H1 (cell line): ENCODE measurements at regions not wholly inside any gene's neighbourhood (a gene's known extent, or its start where the extent isn't known, plus 50 kb on each side); places are given as distances from the start of the nearest gene placed in this dataset.

ENCODE experiments used
- CTCF ChIA-PET: fragments of 300-600 bp; sonication (Branson Sonifier 250); formaldehyde crosslinking; loops from one replicate; lab custom pipeline; 2021; ENCODE audit not compliant: partially characterized antibody; lab: Charles Lee
- POLR2A ChIA-PET: fragments of 300-600 bp; sonication (Branson Sonifier 250); formaldehyde crosslinking; loops from one replicate; lab custom pipeline; 2021; ENCODE audit warnings: inconsistent platforms; ENCODE audit not compliant: partially characterized antibody; lab: Charles Lee
- DNase-seq, 2 experiments: peaks; one replicate each; pipeline versions ENCODE4 v3.0.0 to v3.0.0-alpha.2; 2010 to 2022; ENCODE audit warnings: low spot score in 2 of 2, low read depth in 1 of 2, mixed read lengths in 1 of 2
- FAIRE-seq: peaks from 2 replicates; lab custom pipeline; 2011; peaks lifted over from hg19 to GRCh38; lab: Jason Lieb, UNC
- H2AFZ ChIP-seq: 2 replicates; pipeline ENCODE4 v1.8.1; 2012; ENCODE audit warnings: low read length, inconsistent platforms
- H2AK5ac ChIP-seq: 2 replicates; pipeline ENCODE4 v1.6.1; 2013; ENCODE audit warnings: low read depth, low read length
- H2BK120ac ChIP-seq: replicated peaks from 2 replicates; pipeline ENCODE3; 2013; ENCODE audit warnings: low read depth, low read length, inconsistent platforms
- H2BK12ac ChIP-seq: 2 replicates; pipeline ENCODE4 v1.6.1; 2013; ENCODE audit warnings: low read depth, low read length
- H2BK15ac ChIP-seq: 2 replicates; pipeline ENCODE4 v1.6.1; 2013; ENCODE audit warnings: low read length
- H2BK20ac ChIP-seq: 2 replicates; pipeline ENCODE4 v1.6.1; 2013; ENCODE audit warnings: low read length
- H2BK5ac ChIP-seq: 2 replicates; pipeline ENCODE4 v1.6.1; 2013; ENCODE audit warnings: low read depth, low read length
- H3K14ac ChIP-seq: 2 replicates; pipeline ENCODE4 v1.6.1; 2013; ENCODE audit warnings: inconsistent platforms; ENCODE audit not compliant: insufficient read length
- H3K18ac ChIP-seq: 2 replicates; pipeline ENCODE4 v1.6.1; 2013; ENCODE audit warnings: low read length; ENCODE audit errors: extremely low read depth
- H3K23ac ChIP-seq: 2 replicates; pipeline ENCODE4 v1.6.1; 2013; ENCODE audit warnings: inconsistent platforms; ENCODE audit not compliant: insufficient read length
- H3K23me2 ChIP-seq: 2 replicates; pipeline ENCODE4 v1.6.1; 2013; ENCODE audit warnings: low read depth, low read length
- H3K27ac ChIP-seq: 2 replicates; pipeline ENCODE4 v1.6.1; 2011; ENCODE audit warnings: low read depth, low read length, inconsistent platforms
- H3K27me3 ChIP-seq, 4 experiments: replicated peaks in 1 of 4; 1 replicate in 1 of 4; 2 replicates in 3 of 4; pipeline versions ENCODE4 v1.6.1 to v1.8.1; 2011 to 2013; ENCODE audit warnings: low read length in 3 of 4, mild to moderate bottlenecking in 3 of 4, inconsistent platforms in 2 of 4, mixed read lengths in 2 of 4, moderate library complexity in 1 of 4; ENCODE audit not compliant: control insufficient read depth in 3 of 4, insufficient read depth in 3 of 4; ENCODE audit errors: extremely low read depth in 1 of 4
- H3K36me3 ChIP-seq, 4 experiments: 2 replicates each; pipeline versions ENCODE4 v1.6.1 to v1.8.1; 2011 to 2013; ENCODE audit warnings: mild to moderate bottlenecking in 4 of 4, low read length in 3 of 4, moderate library complexity in 2 of 4, control low read depth in 1 of 4, inconsistent platforms in 1 of 4; ENCODE audit not compliant: insufficient read depth in 4 of 4, control insufficient read depth in 2 of 4
- H3K4ac ChIP-seq: replicated peaks from 2 replicates; pipeline ENCODE3; 2013; ENCODE audit warnings: low read length, low read depth, mixed read lengths, inconsistent platforms; ENCODE audit not compliant: insufficient read length
- H3K4me1 ChIP-seq, 4 experiments: replicated peaks in 1 of 4; 1 replicate in 1 of 4; 2 replicates in 3 of 4; pipeline versions ENCODE4 v1.6.1 to v1.8.1; 2011 to 2013; ENCODE audit warnings: low read length in 3 of 4, inconsistent platforms in 2 of 4, mixed read lengths in 1 of 4; ENCODE audit not compliant: insufficient read depth in 4 of 4, control insufficient read depth in 3 of 4
- H3K4me2 ChIP-seq, 2 experiments: 2 replicates each; pipeline versions ENCODE4 v1.6.1 to v1.8.1; 2011 to 2013; ENCODE audit warnings: low read depth in 2 of 2, low read length in 2 of 2, control low read depth in 1 of 2, inconsistent platforms in 1 of 2, mild to moderate bottlenecking in 1 of 2; ENCODE audit not compliant: insufficient read depth in 1 of 2
- H3K4me3 ChIP-seq, 4 experiments: fragments of 200-600, 300-600 bp in 1 of 4; sonication (generic), shearing (Covaris generic), sonication (Bioruptor Twin) in 1 of 4; 2 replicates each; pipeline versions ENCODE4 v1.5.1 to v1.8.1; 2011 to 2016; ENCODE audit warnings: low read length in 4 of 4, low read depth in 3 of 4, control low read depth in 2 of 4, inconsistent platforms in 2 of 4, mild to moderate bottlenecking in 2 of 4, mixed read lengths in 1 of 4, moderate library complexity in 1 of 4; ENCODE audit not compliant: insufficient read depth in 2 of 4; ENCODE audit errors: extremely low read depth in 1 of 4
- H3K56ac ChIP-seq: replicated peaks from 2 replicates; pipeline ENCODE3; 2013; ENCODE audit warnings: low read depth, mild to moderate bottlenecking, mixed read lengths, low read length, inconsistent platforms; ENCODE audit not compliant: insufficient read length
- H3K79me1 ChIP-seq: 2 replicates; pipeline ENCODE4 v1.6.1; 2013; ENCODE audit warnings: low read depth, low read length, control low read depth
- H3K79me2 ChIP-seq, 2 experiments: 2 replicates each; pipeline versions ENCODE4 v1.6.1 to v1.8.1; 2012 to 2013; ENCODE audit warnings: low read length in 2 of 2, mild to moderate bottlenecking in 2 of 2, inconsistent platforms in 1 of 2; ENCODE audit not compliant: insufficient read depth in 2 of 2, control insufficient read depth in 1 of 2
- H3K9ac ChIP-seq, 4 experiments: replicated peaks in 1 of 4; 1 replicate in 1 of 4; 2 replicates in 3 of 4; pipeline versions ENCODE4 v1.6.1 to v1.8.1; 2011 to 2013; ENCODE audit warnings: low read depth in 3 of 4, low read length in 3 of 4, control low read depth in 2 of 4, mild to moderate bottlenecking in 2 of 4, moderate library complexity in 2 of 4, inconsistent platforms in 1 of 4; ENCODE audit errors: extremely low read depth in 1 of 4
- H3K9me3 ChIP-seq, 2 experiments: 2 replicates each; pipeline versions ENCODE4 v1.6.1 to v1.8.1; 2012 to 2013; ENCODE audit warnings: mild to moderate bottlenecking in 2 of 2, moderate library complexity in 2 of 2, control low read depth in 1 of 2, inconsistent platforms in 1 of 2, low read depth in 1 of 2, low read length in 1 of 2, mixed read lengths in 1 of 2; ENCODE audit not compliant: insufficient read depth in 2 of 2
- H4K20me1 ChIP-seq, 2 experiments: replicated peaks in 1 of 2; 2 replicates each; pipeline versions ENCODE3 to v1.8.1; 2011 to 2013; ENCODE audit warnings: inconsistent platforms in 2 of 2, low read length in 2 of 2, mild to moderate bottlenecking in 1 of 2; ENCODE audit not compliant: insufficient read depth in 2 of 2, control insufficient read depth in 1 of 2
- H4K5ac ChIP-seq: 2 replicates; pipeline ENCODE4 v1.6.1; 2013; ENCODE audit warnings: low read length, low read depth, mixed read lengths, inconsistent platforms; ENCODE audit not compliant: insufficient read length
- H4K8ac ChIP-seq: 2 replicates; pipeline ENCODE4 v1.8.0; 2013; ENCODE audit warnings: mild to moderate bottlenecking, moderate library complexity, low read length, inconsistent platforms; ENCODE audit not compliant: insufficient read depth; ENCODE audit errors: extremely low read depth
- H4K91ac ChIP-seq: replicated peaks from 2 replicates; pipeline ENCODE3; 2013; ENCODE audit warnings: low read length, mixed read lengths, inconsistent platforms; ENCODE audit not compliant: insufficient read length
- CEBPB ChIP-seq: IDR thresholded peaks from 2 replicates; pipeline ENCODE4 v1.6.1; 2012; ENCODE audit warnings: low read depth, low read length
- GABPA ChIP-seq: IDR thresholded peaks from 2 replicates; pipeline ENCODE4 v1.6.1; 2011; ENCODE audit warnings: mild to moderate bottlenecking, low read length, moderate library complexity, borderline replicate concordance; ENCODE audit not compliant: insufficient read depth
- PHF8 ChIP-seq: fragments of 200-600 bp; sonication (generic); conservative IDR thresholded peaks from 2 replicates; pipeline ENCODE4 v1.7.1; 2012; ENCODE audit warnings: low read depth, mild to moderate bottlenecking, inconsistent platforms, low read length, moderate library complexity
- RFX5 ChIP-seq: IDR thresholded peaks from 2 replicates; pipeline ENCODE4 v1.6.1; 2011; ENCODE audit warnings: low read depth, low read length, improper control_type of control experiment, borderline replicate concordance
- SIX5 ChIP-seq: IDR thresholded peaks from 2 replicates; pipeline ENCODE4 v1.6.1; 2011; ENCODE audit warnings: mild to moderate bottlenecking, low read depth, low read length
- TF ChIP-seq, protein P1 (sequence below): IDR thresholded peaks from 2 replicates; pipeline ENCODE4 v1.6.1; 2012; ENCODE audit warnings: low read length, inconsistent platforms
- TF ChIP-seq, protein P2 (sequence below): IDR thresholded peaks from 2 replicates; pipeline ENCODE4 v1.6.1; 2011; ENCODE audit warnings: low read depth, mild to moderate bottlenecking, low read length; ENCODE audit not compliant: insufficient read depth
- TF ChIP-seq, protein P3 (sequence below), 3 experiments: IDR thresholded peaks; 1 replicate in 2 of 3; 2 replicates in 1 of 3; pipeline versions ENCODE4 v1.5.1 to v1.6.1; 2011; ENCODE audit warnings: low read length in 3 of 3, mild to moderate bottlenecking in 3 of 3, inconsistent platforms in 2 of 3, low read depth in 1 of 3, moderate library complexity in 1 of 3; ENCODE audit not compliant: insufficient read depth in 1 of 3; ENCODE audit errors: control extremely low read depth in 1 of 3
- TF ChIP-seq, protein P4 (sequence below): IDR thresholded peaks from 2 replicates; pipeline ENCODE4 v1.6.1; 2012; ENCODE audit warnings: inconsistent platforms

DNA sequence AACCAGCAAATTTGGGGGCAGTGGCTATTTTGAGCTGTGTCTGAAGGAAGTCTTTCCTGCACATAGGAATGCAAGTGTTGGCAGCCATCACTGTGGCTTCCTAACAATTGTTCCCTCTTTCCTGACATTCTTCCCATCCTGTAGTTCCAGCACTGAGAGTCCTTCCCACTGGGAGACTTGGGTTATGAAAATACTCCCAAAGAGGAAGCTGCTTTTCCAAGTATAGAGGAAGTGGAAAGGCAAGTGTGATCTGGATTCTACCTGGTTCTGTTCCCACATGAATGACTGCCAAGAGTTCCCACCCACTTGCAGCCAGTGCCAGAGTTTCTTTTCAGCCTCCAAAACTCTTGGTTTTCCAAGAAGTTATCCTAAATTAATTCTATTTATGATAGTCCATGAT, 98.5 kb upstream of the CD53 start:
- H3K27ac ChIP-seq: no peak overlapping the region
- peaks cover 0 to 2% (median 0%) of the 10 kb centered on the region in 4 experiments; a peak in 1 of 7 replicates for H3K27me3 ChIP-seq
- DNase-seq: no peak
- no peak overlapping the region for H2AK5ac ChIP-seq
- H3K4ac ChIP-seq: no peak overlapping the region
- no peak overlapping the region for H2AFZ ChIP-seq
- no peak overlapping the region for H2BK15ac ChIP-seq
- peaks cover 0 to 2% (median 0%) of the 10 kb centered on the region in 4 experiments; a peak in 1 of 7 replicates for H3K4me1 ChIP-seq
- H2BK120ac ChIP-seq: no peak overlapping the region
- ChIA-PET CTCF (interaction anchor here (1.1 to 3.6 kb wide), 6 partner anchors 9 to 154 kb away, joined by 3 to 19 read pairs (median 4); no protein-coding TSS in a partner anchor), POLR2A (interaction anchor here (0.5 kb wide), 1 partner anchor 258 kb away, joined by 3 read pairs; no protein-coding TSS in a partner anchor)
- no peak overlapping the region for H3K14ac ChIP-seq
- peaks cover 0 to 8% of the 10 kb centered on the region in 2 experiments; a peak in 2 of 4 replicates for H3K9me3 ChIP-seq
- no peak overlapping the region for H2BK12ac ChIP-seq
- no peak overlapping the region for H4K5ac ChIP-seq
- H3K4me3 ChIP-seq: no peak overlapping the region
- H4K20me1 ChIP-seq: no peaks in the 10 kb centered on the region
- no peaks in the 10 kb centered on the region for H3K36me3 ChIP-seq
- H3K18ac ChIP-seq: no peak overlapping the region
- H4K91ac ChIP-seq: no peak overlapping the region
- H4K8ac ChIP-seq: no peak overlapping the region
- no peak overlapping the region for H2BK20ac ChIP-seq
- no peak overlapping the region for H3K4me2 ChIP-seq
- H3K9ac ChIP-seq: no peak overlapping the region
- no peaks in the 10 kb centered on the region for H3K79me2 ChIP-seq
- H3K56ac ChIP-seq: no peak overlapping the region
- no peak for FAIRE-seq
- H2BK5ac ChIP-seq: no peak overlapping the region
- no peak overlapping the region for H3K23ac ChIP-seq
- no peaks in the 10 kb centered on the region for H3K79me1 ChIP-seq
- no peaks in the 10 kb centered on the region for H3K23me2 ChIP-seq
- TF ChIP-seq CEBPB (no peak), GABPA (no peak), SIX5 (no peak), PHF8 (no peak), RFX5 (no peak)
- TF ChIP-seq, protein P1, sequence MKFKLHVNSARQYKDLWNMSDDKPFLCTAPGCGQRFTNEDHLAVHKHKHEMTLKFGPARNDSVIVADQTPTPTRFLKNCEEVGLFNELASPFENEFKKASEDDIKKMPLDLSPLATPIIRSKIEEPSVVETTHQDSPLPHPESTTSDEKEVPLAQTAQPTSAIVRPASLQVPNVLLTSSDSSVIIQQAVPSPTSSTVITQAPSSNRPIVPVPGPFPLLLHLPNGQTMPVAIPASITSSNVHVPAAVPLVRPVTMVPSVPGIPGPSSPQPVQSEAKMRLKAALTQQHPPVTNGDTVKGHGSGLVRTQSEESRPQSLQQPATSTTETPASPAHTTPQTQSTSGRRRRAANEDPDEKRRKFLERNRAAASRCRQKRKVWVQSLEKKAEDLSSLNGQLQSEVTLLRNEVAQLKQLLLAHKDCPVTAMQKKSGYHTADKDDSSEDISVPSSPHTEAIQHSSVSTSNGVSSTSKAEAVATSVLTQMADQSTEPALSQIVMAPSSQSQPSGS: no peak
- TF ChIP-seq, protein P2, sequence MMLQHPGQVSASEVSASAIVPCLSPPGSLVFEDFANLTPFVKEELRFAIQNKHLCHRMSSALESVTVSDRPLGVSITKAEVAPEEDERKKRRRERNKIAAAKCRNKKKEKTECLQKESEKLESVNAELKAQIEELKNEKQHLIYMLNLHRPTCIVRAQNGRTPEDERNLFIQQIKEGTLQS: no peak
- TF ChIP-seq, protein P3, sequence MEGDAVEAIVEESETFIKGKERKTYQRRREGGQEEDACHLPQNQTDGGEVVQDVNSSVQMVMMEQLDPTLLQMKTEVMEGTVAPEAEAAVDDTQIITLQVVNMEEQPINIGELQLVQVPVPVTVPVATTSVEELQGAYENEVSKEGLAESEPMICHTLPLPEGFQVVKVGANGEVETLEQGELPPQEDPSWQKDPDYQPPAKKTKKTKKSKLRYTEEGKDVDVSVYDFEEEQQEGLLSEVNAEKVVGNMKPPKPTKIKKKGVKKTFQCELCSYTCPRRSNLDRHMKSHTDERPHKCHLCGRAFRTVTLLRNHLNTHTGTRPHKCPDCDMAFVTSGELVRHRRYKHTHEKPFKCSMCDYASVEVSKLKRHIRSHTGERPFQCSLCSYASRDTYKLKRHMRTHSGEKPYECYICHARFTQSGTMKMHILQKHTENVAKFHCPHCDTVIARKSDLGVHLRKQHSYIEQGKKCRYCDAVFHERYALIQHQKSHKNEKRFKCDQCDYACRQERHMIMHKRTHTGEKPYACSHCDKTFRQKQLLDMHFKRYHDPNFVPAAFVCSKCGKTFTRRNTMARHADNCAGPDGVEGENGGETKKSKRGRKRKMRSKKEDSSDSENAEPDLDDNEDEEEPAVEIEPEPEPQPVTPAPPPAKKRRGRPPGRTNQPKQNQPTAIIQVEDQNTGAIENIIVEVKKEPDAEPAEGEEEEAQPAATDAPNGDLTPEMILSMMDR (IDR thresholded peaks at IDR 0.05; ENCODE audit: control extremely low read depth in 1 of 3, insufficient read depth in 1 of 3, low read depth in 1 of 3, low read length in 3 of 3): no peak
- TF ChIP-seq, protein P4, sequence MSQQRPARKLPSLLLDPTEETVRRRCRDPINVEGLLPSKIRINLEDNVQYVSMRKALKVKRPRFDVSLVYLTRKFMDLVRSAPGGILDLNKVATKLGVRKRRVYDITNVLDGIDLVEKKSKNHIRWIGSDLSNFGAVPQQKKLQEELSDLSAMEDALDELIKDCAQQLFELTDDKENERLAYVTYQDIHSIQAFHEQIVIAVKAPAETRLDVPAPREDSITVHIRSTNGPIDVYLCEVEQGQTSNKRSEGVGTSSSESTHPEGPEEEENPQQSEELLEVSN: no peak
